Smooth muscle cell (in vitro differentiated cells): ENCODE measurements at regions not wholly inside any gene's neighbourhood (a gene's known extent, or its start where the extent isn't known, plus 50 kb on each side); places are given as distances from the start of the nearest gene placed in this dataset.

Experiments used
- DNase-seq: peaks from one replicate; lab custom pipeline; 2025; ENCODE audit not compliant: unreplicated experiment; lab: John Stamatoyannopoulos, UW
- H2AFZ ChIP-seq: fragments of 200-600 bp; sonication (generic); 2 replicates; pipeline ENCODE4 v1.6.0; 2016; ENCODE audit warnings: antibody characterized with exemption, low read depth, mild to moderate bottlenecking
- H3F3A ChIP-seq: fragments of 200-600 bp; sonication (generic); 2 replicates; pipeline ENCODE4 v1.6.0; 2017; ENCODE audit warnings: antibody characterized with exemption, low read depth
- H3K27ac ChIP-seq: fragments of 200-600 bp; sonication (generic); 2 replicates; pipeline ENCODE4 v1.5.1; 2016; ENCODE audit warnings: low read depth, mild to moderate bottlenecking
- H3K27me3 ChIP-seq: fragments of 200-600 bp; sonication (generic); 2 replicates; pipeline ENCODE4 v1.6.1; 2016; ENCODE audit warnings: low read depth, mild to moderate bottlenecking
- H3K36me3 ChIP-seq: fragments of 200-600 bp; sonication (generic); 2 replicates; pipeline ENCODE4 v1.5.1; 2016; ENCODE audit warnings: low read depth
- H3K4me1 ChIP-seq: fragments of 200-600 bp; sonication (generic); 2 replicates; pipeline ENCODE4 v1.5.1; 2016; ENCODE audit warnings: low read depth
- H3K4me2 ChIP-seq: fragments of 200-600 bp; sonication (generic); 2 replicates; pipeline ENCODE4 v1.6.0; 2016; ENCODE audit warnings: mild to moderate bottlenecking
- H3K4me3 ChIP-seq: fragments of 200-600 bp; sonication (generic); 2 replicates; pipeline ENCODE4 v1.5.1; 2016; ENCODE audit warnings: mild to moderate bottlenecking
- H3K79me2 ChIP-seq: fragments of 200-600 bp; sonication (generic); 2 replicates; pipeline ENCODE4 v1.6.0; 2016; ENCODE audit warnings: low read depth, mild to moderate bottlenecking
- H3K9ac ChIP-seq: fragments of 200-600 bp; sonication (generic); 2 replicates; pipeline ENCODE4 v1.6.0; 2016; ENCODE audit warnings: low read depth
- H3K9me3 ChIP-seq: fragments of 200-600 bp; sonication (generic); replicated peaks from 2 replicates; pipeline ENCODE4 v1.5.1; 2016; ENCODE audit warnings: low read depth
- H4K20me1 ChIP-seq: fragments of 200-600 bp; sonication (generic); 2 replicates; pipeline ENCODE4 v1.6.0; 2016; ENCODE audit warnings: low read depth
- CTCF ChIP-seq: fragments of 200-600 bp; sonication (generic); IDR thresholded peaks from 2 replicates; pipeline ENCODE4 v1.5.1; 2017; ENCODE audit warnings: borderline replicate concordance, mild to moderate bottlenecking, antibody characterized with exemption; ENCODE audit not compliant: insufficient read depth, poor library complexity, severe bottlenecking
- WGBS: methylation state at CpG from one replicate; pipeline ENCODE4 v1.1.7; 2016; ENCODE audit warnings: low lambda C conversion rate; 5-methylcytosine and 5-hydroxymethylcytosine counted together

DNA sequence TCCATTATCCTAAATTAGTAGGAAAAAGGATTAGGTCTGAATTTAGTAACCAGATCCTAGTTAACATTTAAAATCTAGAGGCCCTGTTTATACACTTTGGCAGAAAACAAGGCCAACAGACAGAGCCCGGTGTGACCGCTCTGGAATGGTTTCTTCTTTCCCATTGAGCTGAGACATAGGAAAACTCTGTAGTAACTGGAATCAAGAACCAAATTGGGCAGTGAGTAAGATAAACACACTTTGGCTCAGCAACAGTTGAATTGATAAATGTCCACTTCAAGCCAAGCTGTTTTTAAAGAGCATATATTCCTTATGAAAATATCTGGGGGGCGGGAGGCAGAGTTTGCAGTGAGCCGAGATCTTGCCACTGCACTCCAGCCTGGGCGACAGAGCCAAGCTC, 343.7 kb upstream of the SEMA3A start:
- Histone ChIP-seq H3K27ac (no peak overlapping the region), H3K9ac (no peak overlapping the region), H3K4me3 (no peak overlapping the region), H3K9me3 (no peaks in the 10 kb centered on the region), H2AFZ (no peak overlapping the region), H3K4me1 (no peaks in the 10 kb centered on the region), H3K27me3 (no peaks in the 10 kb centered on the region), H4K20me1 (no peaks in the 10 kb centered on the region), H3K36me3 (no peaks in the 10 kb centered on the region), H3K4me2 (no peak overlapping the region), H3F3A (no peaks in the 10 kb centered on the region), H3K79me2 (no peaks in the 10 kb centered on the region)
- no peak for TF ChIP-seq CTCF
- DNase-seq = no peak
- WGBS = 93% methylated on average over 5 of the region's 5 CpGs

GRCh38 chr7:84536271-84536870, 341.8 kb upstream of the SEMA3A start:
- H3K27me3 ChIP-seq = no peaks in the 10 kb centered on the region
- no peak overlapping the region for H3K27ac ChIP-seq
- TF ChIP-seq CTCF = no peak
- H3K4me2 ChIP-seq = no peak overlapping the region
- no peaks in the 10 kb centered on the region for H3F3A ChIP-seq
- H2AFZ ChIP-seq = no peak overlapping the region
- no peaks in the 10 kb centered on the region for H3K9me3 ChIP-seq
- DNase-seq = no peak
- H3K79me2 ChIP-seq = no peaks in the 10 kb centered on the region
- no peaks in the 10 kb centered on the region for H4K20me1 ChIP-seq
- no peak overlapping the region for H3K4me3 ChIP-seq
- no peaks in the 10 kb centered on the region for H3K4me1 ChIP-seq
- no peaks in the 10 kb centered on the region for H3K36me3 ChIP-seq
- 61% methylated on average over 3 of the region's 3 CpGs for WGBS
- H3K9ac ChIP-seq = no peak overlapping the region

DNA sequence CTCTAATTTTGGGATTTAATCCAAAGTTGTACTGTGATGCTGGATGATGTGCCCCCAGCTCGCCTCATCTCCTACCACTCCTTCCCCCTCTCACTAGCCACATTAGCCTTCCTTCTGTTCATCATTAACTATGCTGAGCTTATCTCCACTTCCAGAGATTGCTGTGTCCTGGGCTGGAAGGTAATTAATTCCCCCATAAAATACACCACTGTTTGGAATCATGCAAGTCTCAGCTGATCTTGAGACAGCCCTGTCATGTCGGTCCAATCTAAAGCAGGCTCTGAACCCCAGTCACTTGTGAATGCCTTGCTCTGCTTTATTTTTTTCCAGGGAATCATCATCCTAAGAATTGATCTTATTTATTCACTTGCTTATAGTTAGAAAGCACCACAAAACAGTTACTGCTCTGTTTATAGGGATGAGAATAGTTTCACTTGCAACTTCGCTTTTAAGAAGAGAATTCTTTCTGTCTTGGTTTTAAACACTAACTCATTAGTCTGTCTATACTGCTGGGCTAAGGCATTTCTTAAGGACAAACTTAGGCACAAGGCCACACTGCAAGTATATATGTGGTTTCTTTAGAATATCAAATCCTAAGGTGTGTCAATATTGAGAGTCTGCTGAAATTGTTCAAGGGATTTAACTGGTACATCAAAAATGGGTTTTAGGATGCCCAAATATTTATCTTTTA, 341.1 kb upstream of the SEMA3A start:
- no peaks in the 10 kb centered on the region for H4K20me1 ChIP-seq
- no peaks in the 10 kb centered on the region for H3K9me3 ChIP-seq
- H3K27me3 ChIP-seq = no peaks in the 10 kb centered on the region
- H3K4me3 ChIP-seq = no peak overlapping the region
- no peak overlapping the region for H2AFZ ChIP-seq
- H3K27ac ChIP-seq = no peak overlapping the region
- TF ChIP-seq CTCF = no peak
- WGBS = 54% methylated on average over 3 of the region's 3 CpGs
- no peak overlapping the region for H3K4me2 ChIP-seq
- H3F3A ChIP-seq = no peaks in the 10 kb centered on the region
- no peaks in the 10 kb centered on the region for H3K36me3 ChIP-seq
- no peaks in the 10 kb centered on the region for H3K79me2 ChIP-seq
- H3K4me1 ChIP-seq = no peaks in the 10 kb centered on the region
- DNase-seq = no peak
- H3K9ac ChIP-seq = peak overlapping the region; percentile 31

- DNase-seq = no peak
- Histone ChIP-seq H3K4me3 (no peak overlapping the region), H3K9me3 (no peaks in the 10 kb centered on the region), H3K79me2 (no peaks in the 10 kb centered on the region), H3K36me3 (no peaks in the 10 kb centered on the region), H3K27me3 (no peaks in the 10 kb centered on the region), H3K9ac (no peak overlapping the region), H2AFZ (no peak overlapping the region), H4K20me1 (no peaks in the 10 kb centered on the region), H3F3A (peaks cover 9% of the 10 kb centered on the region), H3K4me1 (no peaks in the 10 kb centered on the region), H3K4me2 (no peak overlapping the region), H3K27ac (no peak overlapping the region)
- TF ChIP-seq CTCF = no peak
Measured at GRCh38 chr7:84533182-84533581, 338.6 kb upstream of the SEMA3A start.
